PC-9 (cell line): ENCODE measurements at regions not wholly inside any gene's neighbourhood (a gene's known extent, or its start where the extent isn't known, plus 50 kb on each side); places are given as distances from the start of the nearest gene placed in this dataset.

Source experiments
- EZH2 ChIP-seq: fragments of 200-600 bp; sonication (generic); IDR thresholded peaks from 2 replicates; pipeline ENCODE4 v1.8.0; 2017; ENCODE audit warnings: antibody characterized with exemption, low read depth
- TF ChIP-seq, protein P1 (sequence below): fragments of 200-600 bp; sonication (generic); conservative IDR thresholded peaks from 2 replicates; pipeline ENCODE4 v1.6.1; 2017; ENCODE audit warnings: mixed run types, antibody characterized with exemption, mild to moderate bottlenecking, moderate library complexity

DNA sequence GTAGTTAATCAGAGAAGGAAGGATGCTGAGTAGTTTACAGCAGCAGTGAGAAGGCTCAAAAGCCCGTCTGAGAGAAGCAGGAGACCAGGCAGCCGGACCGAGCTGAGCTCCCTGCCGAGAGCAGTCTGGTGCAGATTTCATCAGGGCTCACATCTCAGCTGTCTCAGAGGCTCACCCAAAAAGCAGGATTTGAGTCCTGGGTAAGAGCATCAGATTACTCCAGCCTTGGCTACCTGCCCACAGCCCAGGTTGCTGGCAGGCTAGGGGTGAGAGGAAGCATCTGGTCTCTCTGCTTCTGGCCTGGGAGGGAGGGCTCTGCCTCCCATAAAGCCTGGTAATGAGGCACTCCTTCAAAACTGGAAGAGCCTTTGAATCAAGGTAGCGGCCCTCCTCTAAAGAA, 140.5 kb downstream of the ST6GAL2 start:
- TF ChIP-seq, protein P1, sequence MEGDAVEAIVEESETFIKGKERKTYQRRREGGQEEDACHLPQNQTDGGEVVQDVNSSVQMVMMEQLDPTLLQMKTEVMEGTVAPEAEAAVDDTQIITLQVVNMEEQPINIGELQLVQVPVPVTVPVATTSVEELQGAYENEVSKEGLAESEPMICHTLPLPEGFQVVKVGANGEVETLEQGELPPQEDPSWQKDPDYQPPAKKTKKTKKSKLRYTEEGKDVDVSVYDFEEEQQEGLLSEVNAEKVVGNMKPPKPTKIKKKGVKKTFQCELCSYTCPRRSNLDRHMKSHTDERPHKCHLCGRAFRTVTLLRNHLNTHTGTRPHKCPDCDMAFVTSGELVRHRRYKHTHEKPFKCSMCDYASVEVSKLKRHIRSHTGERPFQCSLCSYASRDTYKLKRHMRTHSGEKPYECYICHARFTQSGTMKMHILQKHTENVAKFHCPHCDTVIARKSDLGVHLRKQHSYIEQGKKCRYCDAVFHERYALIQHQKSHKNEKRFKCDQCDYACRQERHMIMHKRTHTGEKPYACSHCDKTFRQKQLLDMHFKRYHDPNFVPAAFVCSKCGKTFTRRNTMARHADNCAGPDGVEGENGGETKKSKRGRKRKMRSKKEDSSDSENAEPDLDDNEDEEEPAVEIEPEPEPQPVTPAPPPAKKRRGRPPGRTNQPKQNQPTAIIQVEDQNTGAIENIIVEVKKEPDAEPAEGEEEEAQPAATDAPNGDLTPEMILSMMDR: no peak
- no peak for TF ChIP-seq EZH2
